ENCODE measurements at regions not wholly inside any gene's neighbourhood (a gene's known extent, or its start where the extent isn't known, plus 50 kb on each side); places are given as distances from the start of the nearest gene placed in this dataset.

DNA sequence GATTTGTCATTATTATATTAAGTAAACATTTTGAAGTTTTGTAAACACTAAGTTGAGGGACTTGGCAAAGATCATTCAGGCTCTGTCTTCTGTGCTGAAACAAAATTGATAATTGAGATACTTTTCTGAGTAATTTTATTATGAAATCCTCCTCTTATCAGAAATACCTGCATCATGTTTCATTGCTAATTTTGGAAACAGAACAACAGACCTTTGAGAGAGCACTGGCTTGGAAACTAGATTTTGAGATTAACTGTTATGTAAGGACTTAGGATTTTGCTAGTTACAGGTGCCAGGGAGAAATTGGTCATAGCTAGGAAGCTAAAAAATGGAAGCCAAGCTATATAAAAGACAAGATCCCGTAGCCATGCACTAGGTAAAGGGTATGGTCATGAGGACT lies 201.7 kb upstream of the DCN start:
- no peak for TF ChIP-seq GATA3 (IDR thresholded peaks at IDR 0.05; ENCODE audit: low read depth, low read length)
- TF ChIP-seq GATA2 (IDR thresholded peaks at IDR 0.05; ENCODE audit: low read depth, low read length), result no peak
